Ishikawa (cell line): ENCODE measurements at regions not wholly inside any gene's neighbourhood (a gene's known extent, or its start where the extent isn't known, plus 50 kb on each side); places are given as distances from the start of the nearest gene placed in this dataset.

Source experiments
- NFIC ChIP-seq: IDR thresholded peaks from 2 replicates; pipeline ENCODE4 v1.6.1; 2012
- RAD21 ChIP-seq: IDR thresholded peaks from 2 replicates; pipeline ENCODE4 v1.6.1; 2012; ENCODE audit warnings: low read depth
- TCF12 ChIP-seq: IDR thresholded peaks from 2 replicates; pipeline ENCODE4 v1.6.1; 2012; ENCODE audit warnings: low read depth
- YY1 ChIP-seq: IDR thresholded peaks from 2 replicates; pipeline ENCODE4 v1.6.1; 2012; ENCODE audit warnings: low read depth

DNA sequence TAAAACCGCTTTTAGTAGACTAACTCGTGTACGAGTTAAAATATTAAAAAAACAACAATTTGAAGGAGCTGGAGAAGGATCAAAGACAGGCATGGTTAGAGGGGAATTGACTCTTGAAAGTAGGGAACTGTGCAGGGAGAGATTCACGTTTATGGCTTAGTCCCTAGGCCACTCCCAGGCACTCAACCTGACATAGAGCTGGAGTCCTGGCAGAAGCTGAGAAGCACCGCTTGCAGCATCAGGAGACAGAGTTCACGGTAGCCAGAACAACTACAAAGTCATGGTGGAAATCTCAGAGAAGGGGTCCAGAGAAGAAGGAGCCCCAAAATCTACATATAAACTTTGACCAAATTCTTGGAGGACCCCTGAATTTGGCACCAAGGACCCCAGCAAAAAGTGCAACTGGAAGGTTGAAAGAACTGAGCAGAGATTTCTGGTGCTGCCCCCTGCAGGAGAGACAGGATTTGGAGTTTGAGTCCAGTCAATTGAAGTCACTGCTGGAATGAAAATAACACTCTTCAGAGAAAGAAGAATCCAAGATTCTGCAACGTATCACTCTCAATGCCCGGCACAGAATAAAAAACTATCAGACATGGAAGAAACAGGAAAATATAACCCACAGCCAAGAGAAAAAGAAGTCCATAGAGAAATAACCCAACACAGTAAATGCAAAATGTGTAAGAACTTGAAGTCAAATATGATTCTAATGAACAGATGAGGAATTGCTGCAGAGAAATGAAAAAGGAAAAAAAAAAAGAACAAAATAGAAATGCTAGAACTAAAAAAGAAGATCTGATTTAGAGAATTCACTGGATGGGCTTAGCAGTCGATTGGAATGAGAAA lies 493.3 kb upstream of the PODXL start:
- peak; percentile 38 for TF ChIP-seq RAD21
- no peak for TF ChIP-seq NFIC
- no peak for TF ChIP-seq YY1
- TF ChIP-seq TCF12, result no peak
